IPS DF 4.7 (cell line): ENCODE measurements at regions not wholly inside any gene's neighbourhood (a gene's known extent, or its start where the extent isn't known, plus 50 kb on each side); places are given as distances from the start of the nearest gene placed in this dataset.

Source experiments
- DNase-seq: peaks from one replicate; pipeline ENCODE4 v3.0.0-alpha.2; 2013; ENCODE audit warnings: low spot score; ENCODE audit errors: extremely low read depth

- DNase-seq, result peak; percentile 90
Observed at GRCh38 chr12:91381309-91381804, 198.7 kb upstream of the DCN start.

GRCh38 chr12:91380631-91381030 is 198.0 kb upstream of the DCN start:
- DNase-seq, result no peak

GRCh38 chr12:91379051-91379775 is 196.6 kb upstream of the DCN start:
- DNase-seq, result no peak

- DNase-seq, result no peak
Observed at GRCh38 chr12:91377436-91377835, 194.8 kb upstream of the DCN start.

- DNase-seq, result no peak
Observed at GRCh38 chr12:91373086-91373485, 190.5 kb upstream of the DCN start.

GRCh38 chr12:91370086-91370868 is 187.7 kb upstream of the DCN start:
- peak; percentile 53 for DNase-seq

GRCh38 chr12:91368613-91369012 is 186.0 kb upstream of the DCN start:
- DNase-seq, result no peak

GRCh38 chr12:91367234-91367849 is 184.7 kb upstream of the DCN start:
- DNase-seq, result no peak

GRCh38 chr12:91364471-91365184 is 182.0 kb upstream of the DCN start:
- no peak for DNase-seq

- no peak for DNase-seq
Observed at GRCh38 chr12:91361864-91362263, 179.2 kb upstream of the DCN start.

- DNase-seq, result no peak
Observed at GRCh38 chr12:91357381-91357780, 174.8 kb upstream of the DCN start.

GRCh38 chr12:91356405-91356804 is 173.8 kb upstream of the DCN start:
- no peak for DNase-seq

- DNase-seq, result peak; percentile 46
Observed at GRCh38 chr12:91355150-91356006, 172.8 kb upstream of the DCN start.

GRCh38 chr12:91353266-91353665 is 170.6 kb upstream of the DCN start:
- DNase-seq, result no peak

- no peak for DNase-seq
Observed at GRCh38 chr12:91349476-91349875, 166.9 kb upstream of the DCN start.

- DNase-seq, result no peak
Observed at GRCh38 chr12:91347481-91348214, 165.0 kb upstream of the DCN start.

- DNase-seq, result no peak
Observed at GRCh38 chr12:91346827-91347226, 164.2 kb upstream of the DCN start.

GRCh38 chr12:91344408-91344807 is 161.8 kb upstream of the DCN start:
- DNase-seq, result no peak

GRCh38 chr12:91343010-91343409 is 160.4 kb upstream of the DCN start:
- no peak for DNase-seq

- no peak for DNase-seq
Observed at GRCh38 chr12:91339106-91339505, 156.5 kb upstream of the DCN start.
